ENCODE measurements at regions not wholly inside any gene's neighbourhood (a gene's known extent, or its start where the extent isn't known, plus 50 kb on each side); places are given as distances from the start of the nearest gene placed in this dataset.

DNA sequence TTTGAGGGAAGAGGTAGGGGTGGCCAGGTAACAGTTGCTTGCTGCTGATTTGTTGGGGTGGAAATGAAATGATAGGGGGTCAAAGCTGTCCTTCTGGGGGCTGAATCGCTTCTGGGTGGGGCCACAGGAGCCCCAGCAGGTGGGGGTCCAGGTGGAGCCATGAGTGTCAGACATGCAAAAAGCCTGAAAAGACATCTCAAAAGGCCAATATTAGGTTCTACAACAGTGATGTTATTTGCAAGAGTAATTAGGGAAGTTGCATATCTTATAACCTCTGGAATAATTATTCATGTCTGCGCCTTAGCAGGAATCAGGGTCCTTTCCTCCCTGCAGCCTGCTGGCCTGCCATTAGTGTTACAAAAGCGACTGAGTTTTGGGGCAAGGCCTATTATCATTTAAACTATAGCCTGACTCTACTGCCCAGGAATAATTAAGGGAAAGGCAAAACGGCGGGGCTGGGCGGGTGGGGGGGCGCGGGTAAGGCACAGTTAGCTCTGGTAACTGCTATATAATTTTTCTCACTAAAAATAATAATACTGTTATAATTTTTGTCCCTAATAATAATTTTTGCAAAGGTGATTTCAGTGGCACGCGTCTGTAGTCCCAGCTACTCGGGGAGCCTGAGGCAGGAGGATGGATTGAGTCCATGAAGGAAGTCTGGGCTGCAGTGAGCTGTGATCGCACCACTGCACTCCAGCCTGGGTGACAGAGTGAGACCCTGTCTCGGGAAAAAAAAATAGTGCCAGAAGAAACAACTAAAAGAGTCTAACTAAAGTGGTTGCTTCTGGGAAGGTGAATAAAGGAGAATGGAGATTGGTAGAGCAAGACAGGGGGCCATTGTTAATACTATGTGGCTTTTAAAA, 145.7 kb downstream of the MAGEB17 start:
- ChIA-PET CTCF (no interaction called here), POLR2A (no interaction called here)
- H3K4me3 ChIP-seq (ENCODE audit: low read depth in 2 of 2, low read length in 2 of 2): no peak overlapping the region
- DNase-seq (ENCODE audit: low read depth, low spot score) (no peak), ATAC-seq (no peak)
- no peaks in the 10 kb centered on the region for H3K9me3 ChIP-seq (ENCODE audit: control insufficient read depth, insufficient read depth, low read depth, low read length)
- BruUV-seq (replicated peaks): no TSS peak
- H3K36me3 ChIP-seq (ENCODE audit: control insufficient read depth, insufficient read depth, low read length): no peaks in the 10 kb centered on the region
- H3K27ac ChIP-seq (ENCODE audit: low read length): no peak overlapping the region
- H3K27me3 ChIP-seq (ENCODE audit: control insufficient read depth, insufficient read depth, low read length): no peaks in the 10 kb centered on the region
- in situ Hi-C loops (cut with HindIII; ENCODE audit: low pct_unique_long_range_greater_than_20kb, low sequenced_read_pairs) (no loop called here), intact Hi-C loops (cut with micrococcal nuclease; ENCODE audit: unreplicated experiment) (no loop called here)
- no peaks in the 10 kb centered on the region for H3K4me1 ChIP-seq (ENCODE audit: control insufficient read depth, insufficient read depth, low read length)
- TF ChIP-seq, protein P1, sequence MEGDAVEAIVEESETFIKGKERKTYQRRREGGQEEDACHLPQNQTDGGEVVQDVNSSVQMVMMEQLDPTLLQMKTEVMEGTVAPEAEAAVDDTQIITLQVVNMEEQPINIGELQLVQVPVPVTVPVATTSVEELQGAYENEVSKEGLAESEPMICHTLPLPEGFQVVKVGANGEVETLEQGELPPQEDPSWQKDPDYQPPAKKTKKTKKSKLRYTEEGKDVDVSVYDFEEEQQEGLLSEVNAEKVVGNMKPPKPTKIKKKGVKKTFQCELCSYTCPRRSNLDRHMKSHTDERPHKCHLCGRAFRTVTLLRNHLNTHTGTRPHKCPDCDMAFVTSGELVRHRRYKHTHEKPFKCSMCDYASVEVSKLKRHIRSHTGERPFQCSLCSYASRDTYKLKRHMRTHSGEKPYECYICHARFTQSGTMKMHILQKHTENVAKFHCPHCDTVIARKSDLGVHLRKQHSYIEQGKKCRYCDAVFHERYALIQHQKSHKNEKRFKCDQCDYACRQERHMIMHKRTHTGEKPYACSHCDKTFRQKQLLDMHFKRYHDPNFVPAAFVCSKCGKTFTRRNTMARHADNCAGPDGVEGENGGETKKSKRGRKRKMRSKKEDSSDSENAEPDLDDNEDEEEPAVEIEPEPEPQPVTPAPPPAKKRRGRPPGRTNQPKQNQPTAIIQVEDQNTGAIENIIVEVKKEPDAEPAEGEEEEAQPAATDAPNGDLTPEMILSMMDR (IDR thresholded peaks at IDR 0.05): no peak
- no peak for TF ChIP-seq POLR2AphosphoS5 (IDR thresholded peaks at IDR 0.05; ENCODE audit: low read depth, low read length)
- no peak for TF ChIP-seq TCF7L2 (IDR thresholded peaks at IDR 0.05; ENCODE audit: low read depth, low read length)
- TF ChIP-seq SIN3A (IDR thresholded peaks at IDR 0.05; ENCODE audit: borderline replicate concordance, insufficient read depth, low read depth, low read length): no peak
- TF ChIP-seq, protein P2, sequence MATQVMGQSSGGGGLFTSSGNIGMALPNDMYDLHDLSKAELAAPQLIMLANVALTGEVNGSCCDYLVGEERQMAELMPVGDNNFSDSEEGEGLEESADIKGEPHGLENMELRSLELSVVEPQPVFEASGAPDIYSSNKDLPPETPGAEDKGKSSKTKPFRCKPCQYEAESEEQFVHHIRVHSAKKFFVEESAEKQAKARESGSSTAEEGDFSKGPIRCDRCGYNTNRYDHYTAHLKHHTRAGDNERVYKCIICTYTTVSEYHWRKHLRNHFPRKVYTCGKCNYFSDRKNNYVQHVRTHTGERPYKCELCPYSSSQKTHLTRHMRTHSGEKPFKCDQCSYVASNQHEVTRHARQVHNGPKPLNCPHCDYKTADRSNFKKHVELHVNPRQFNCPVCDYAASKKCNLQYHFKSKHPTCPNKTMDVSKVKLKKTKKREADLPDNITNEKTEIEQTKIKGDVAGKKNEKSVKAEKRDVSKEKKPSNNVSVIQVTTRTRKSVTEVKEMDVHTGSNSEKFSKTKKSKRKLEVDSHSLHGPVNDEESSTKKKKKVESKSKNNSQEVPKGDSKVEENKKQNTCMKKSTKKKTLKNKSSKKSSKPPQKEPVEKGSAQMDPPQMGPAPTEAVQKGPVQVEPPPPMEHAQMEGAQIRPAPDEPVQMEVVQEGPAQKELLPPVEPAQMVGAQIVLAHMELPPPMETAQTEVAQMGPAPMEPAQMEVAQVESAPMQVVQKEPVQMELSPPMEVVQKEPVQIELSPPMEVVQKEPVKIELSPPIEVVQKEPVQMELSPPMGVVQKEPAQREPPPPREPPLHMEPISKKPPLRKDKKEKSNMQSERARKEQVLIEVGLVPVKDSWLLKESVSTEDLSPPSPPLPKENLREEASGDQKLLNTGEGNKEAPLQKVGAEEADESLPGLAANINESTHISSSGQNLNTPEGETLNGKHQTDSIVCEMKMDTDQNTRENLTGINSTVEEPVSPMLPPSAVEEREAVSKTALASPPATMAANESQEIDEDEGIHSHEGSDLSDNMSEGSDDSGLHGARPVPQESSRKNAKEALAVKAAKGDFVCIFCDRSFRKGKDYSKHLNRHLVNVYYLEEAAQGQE (IDR thresholded peaks at IDR 0.05; ENCODE audit: insufficient read depth in 1 of 2, low read depth in 2 of 2, low read length in 1 of 2): no peak

DNA sequence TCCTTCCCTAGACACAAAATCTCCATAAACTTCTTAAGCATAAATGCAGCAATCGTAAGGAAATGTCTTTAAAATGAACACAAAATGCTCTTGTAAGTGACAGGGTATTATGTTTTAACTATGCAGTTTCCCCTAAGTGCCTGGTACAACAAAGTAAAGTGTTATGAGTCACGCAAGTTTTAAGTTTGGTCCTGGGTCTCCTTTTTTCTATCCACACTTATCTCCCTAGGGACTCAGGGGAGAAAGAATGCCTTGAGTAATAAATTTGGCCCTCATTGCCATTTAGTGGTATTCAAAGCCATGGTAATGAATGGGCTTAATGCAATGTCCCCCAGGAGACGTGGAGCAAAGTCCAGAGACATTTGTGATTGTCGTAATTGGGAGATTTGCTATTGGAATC, 149.1 kb downstream of the MAGEB17 start:
- Histone ChIP-seq H3K36me3 (ENCODE audit: control insufficient read depth, insufficient read depth, low read length) (no peaks in the 10 kb centered on the region), H3K27ac (ENCODE audit: low read length) (no peak overlapping the region), H3K4me3 (ENCODE audit: low read depth in 2 of 2, low read length in 2 of 2) (no peak overlapping the region), H3K9me3 (ENCODE audit: control insufficient read depth, insufficient read depth, low read depth, low read length) (no peaks in the 10 kb centered on the region), H3K4me1 (ENCODE audit: control insufficient read depth, insufficient read depth, low read length) (no peaks in the 10 kb centered on the region), H3K27me3 (ENCODE audit: control insufficient read depth, insufficient read depth, low read length) (no peaks in the 10 kb centered on the region)
- CTCF ChIA-PET: no interaction called here
- intact Hi-C loops (cut with micrococcal nuclease; ENCODE audit: unreplicated experiment) (no loop called here), in situ Hi-C loops (cut with HindIII; ENCODE audit: low pct_unique_long_range_greater_than_20kb, low sequenced_read_pairs) (no loop called here)
- TF ChIP-seq, protein P2 (IDR thresholded peaks at IDR 0.05; ENCODE audit: insufficient read depth in 1 of 2, low read depth in 2 of 2, low read length in 1 of 2): no peak
- TF ChIP-seq SIN3A (IDR thresholded peaks at IDR 0.05; ENCODE audit: borderline replicate concordance, insufficient read depth, low read depth, low read length): no peak
- TF ChIP-seq POLR2AphosphoS5 (IDR thresholded peaks at IDR 0.05; ENCODE audit: low read depth, low read length): no peak
- TF ChIP-seq TCF7L2 (IDR thresholded peaks at IDR 0.05; ENCODE audit: low read depth, low read length): no peak
- TF ChIP-seq, protein P1 (IDR thresholded peaks at IDR 0.05): no peak
- DNase-seq (ENCODE audit: low read depth, low spot score) (no peak), ATAC-seq (no peak)
- POLR2A ChIA-PET: no interaction called here
- BruUV-seq (replicated peaks): no TSS peak
